HG02798 (cell line): ENCODE measurements at regions not wholly inside any gene's neighbourhood (a gene's known extent, or its start where the extent isn't known, plus 50 kb on each side); places are given as distances from the start of the nearest gene placed in this dataset.
A peak's percentile ranks its signal among the peaks of the same experiment; 100 is the strongest.
"Not testable (repeated sequence)": the region's sequence is repeated elsewhere in the genome, so short reads cannot be mapped to it uniquely, and the experiment has no call there.

Experiments
- ATAC-seq: cut with Tn5 transposase; IDR thresholded peaks from one replicate; pipeline ENCODE4 v1.9.1; 2021; ENCODE audit warnings: mild to moderate bottlenecking; ENCODE audit not compliant: unreplicated experiment, poor library complexity

GRCh38 chr4:112069110-112069509 lies 76.1 kb upstream of the FAM241A start:
- ATAC-seq: no peak

GRCh38 chr4:112073181-112073580 lies 72.1 kb upstream of the FAM241A start:
- no peak for ATAC-seq

GRCh38 chr4:112075129-112075753 lies 70.0 kb upstream of the FAM241A start:
- peak; percentile 82 for ATAC-seq

- no peak for ATAC-seq
Observed at GRCh38 chr4:112075906-112076305, 69.3 kb upstream of the FAM241A start.

GRCh38 chr4:112076919-112077608 lies 68.2 kb upstream of the FAM241A start:
- ATAC-seq: peak; percentile 60

- ATAC-seq: no peak
Observed at GRCh38 chr4:112077743-112078142, 67.5 kb upstream of the FAM241A start.

GRCh38 chr4:112082954-112083586 lies 62.2 kb upstream of the FAM241A start:
- ATAC-seq: no peak

- no peak for ATAC-seq
Observed at GRCh38 chr4:112083587-112084347, 61.5 kb upstream of the FAM241A start.

GRCh38 chr4:112085156-112086035 lies 59.9 kb upstream of the FAM241A start:
- ATAC-seq: no peak

- ATAC-seq: no peak
Observed at GRCh38 chr4:112086036-112086434, 59.2 kb upstream of the FAM241A start.

- ATAC-seq: not testable (repeated sequence)
Observed at GRCh38 chr4:112086661-112087060, 58.6 kb upstream of the FAM241A start.

- not testable (repeated sequence) for ATAC-seq
Observed at GRCh38 chr4:112092330-112092729, 52.9 kb upstream of the FAM241A start.

- ATAC-seq: peak; percentile 63
Observed at GRCh38 chr4:112093636-112094202, 51.5 kb upstream of the FAM241A start.

GRCh38 chr4:112094330-112094729 lies 50.9 kb upstream of the FAM241A start:
- ATAC-seq: no peak
